TTC549 (cell line): ENCODE measurements at regions not wholly inside any gene's neighbourhood (a gene's known extent, or its start where the extent isn't known, plus 50 kb on each side); places are given as distances from the start of the nearest gene placed in this dataset.

Experiments
- FAIRE-seq: peaks from 2 replicates; lab custom pipeline; 2012; peaks lifted over from hg19 to GRCh38; lab: Jason Lieb, UNC

DNA sequence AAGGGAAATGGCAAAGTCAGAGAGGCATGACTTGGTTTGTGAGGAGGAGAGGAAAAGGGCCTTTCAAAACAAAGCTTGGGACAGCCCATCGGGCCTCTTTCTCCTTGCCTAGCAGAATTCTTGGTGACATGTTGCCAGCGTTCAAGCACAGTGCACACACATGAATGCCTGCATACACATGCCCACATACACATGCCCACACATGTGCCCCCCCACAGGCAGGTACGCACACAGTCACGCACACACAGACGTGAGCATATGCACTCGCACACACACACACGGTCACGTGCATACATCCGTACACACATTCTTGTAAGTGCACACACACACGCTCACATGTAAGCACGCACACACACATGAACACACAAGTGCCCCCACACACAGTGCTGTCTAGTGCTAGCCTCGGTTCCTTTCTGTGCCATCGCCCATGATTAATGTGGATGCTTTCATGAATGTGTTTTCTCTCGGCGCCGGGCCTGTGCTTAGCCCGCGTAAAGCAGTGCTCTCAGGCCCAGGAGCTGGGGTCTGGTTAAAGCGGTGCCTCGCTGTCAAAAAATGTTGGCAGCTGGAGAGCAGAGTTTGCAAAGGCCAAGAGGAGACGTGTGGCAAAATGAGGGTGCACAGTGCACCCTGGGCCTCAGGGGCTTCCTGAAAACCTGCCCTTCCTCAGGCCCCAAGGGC, 328.8 kb upstream of the DIO3 start:
- no peak for FAIRE-seq

GRCh38 chr14:101233021-101233366, 328.3 kb upstream of the DIO3 start:
- FAIRE-seq, result no peak

- FAIRE-seq, result no peak
Measured at GRCh38 chr14:101233391-101233790, 327.9 kb upstream of the DIO3 start.

GRCh38 chr14:101233808-101234207, 327.5 kb upstream of the DIO3 start:
- FAIRE-seq, result no peak

DNA sequence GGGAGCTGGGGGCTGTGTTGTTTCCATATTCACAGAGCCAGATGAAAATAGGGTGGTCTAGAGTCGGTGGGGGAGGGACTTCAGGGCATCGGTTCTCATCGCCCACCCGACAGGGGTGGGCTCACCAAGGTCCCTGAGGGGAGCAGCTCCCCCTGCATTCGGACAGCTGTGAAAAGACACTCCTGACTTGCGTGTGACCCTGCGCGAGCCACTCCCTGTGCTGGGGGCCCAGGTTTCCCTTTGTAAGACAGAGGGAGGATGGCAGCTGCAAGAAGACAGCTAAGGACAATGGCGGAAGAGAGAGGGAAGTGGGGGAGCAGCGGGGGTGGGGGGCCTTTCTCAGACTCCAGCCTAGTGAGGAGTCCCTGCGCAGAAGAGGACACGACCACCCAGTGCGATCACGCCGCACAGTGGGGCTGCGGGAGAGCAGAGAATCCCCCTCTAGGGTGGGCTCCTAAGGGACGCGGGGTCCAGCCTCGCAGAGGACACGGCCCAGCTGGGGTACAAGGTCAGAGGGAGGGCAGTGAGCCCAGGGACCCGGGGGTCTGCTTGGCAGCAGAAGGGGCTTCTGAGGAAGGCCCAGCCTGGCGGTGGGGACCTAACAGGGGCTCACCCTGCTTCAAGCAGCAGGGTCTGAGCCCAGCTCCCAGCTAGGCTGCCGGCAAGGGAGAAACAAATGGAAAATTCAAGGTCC, 326.9 kb upstream of the DIO3 start:
- no peak for FAIRE-seq

DNA sequence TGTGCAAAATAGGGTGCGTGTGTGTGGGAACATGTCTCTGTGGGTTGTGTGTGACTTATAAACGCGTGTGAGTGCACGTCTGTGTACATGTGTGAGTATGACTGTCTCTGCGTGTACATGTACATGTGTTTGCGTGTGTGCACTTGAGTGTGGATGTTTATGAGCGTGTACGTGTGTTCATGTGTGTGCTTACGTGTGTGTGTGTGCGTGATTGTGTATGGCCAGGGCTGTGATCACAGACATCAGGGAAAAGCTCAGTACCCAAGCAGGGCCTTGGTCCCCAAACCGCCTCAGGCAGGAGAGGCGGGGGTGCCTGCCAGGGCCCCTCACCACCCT, 326.3 kb upstream of the DIO3 start:
- no peak for FAIRE-seq

GRCh38 chr14:101235335-101236103, 325.8 kb upstream of the DIO3 start:
- no peak for FAIRE-seq

DNA sequence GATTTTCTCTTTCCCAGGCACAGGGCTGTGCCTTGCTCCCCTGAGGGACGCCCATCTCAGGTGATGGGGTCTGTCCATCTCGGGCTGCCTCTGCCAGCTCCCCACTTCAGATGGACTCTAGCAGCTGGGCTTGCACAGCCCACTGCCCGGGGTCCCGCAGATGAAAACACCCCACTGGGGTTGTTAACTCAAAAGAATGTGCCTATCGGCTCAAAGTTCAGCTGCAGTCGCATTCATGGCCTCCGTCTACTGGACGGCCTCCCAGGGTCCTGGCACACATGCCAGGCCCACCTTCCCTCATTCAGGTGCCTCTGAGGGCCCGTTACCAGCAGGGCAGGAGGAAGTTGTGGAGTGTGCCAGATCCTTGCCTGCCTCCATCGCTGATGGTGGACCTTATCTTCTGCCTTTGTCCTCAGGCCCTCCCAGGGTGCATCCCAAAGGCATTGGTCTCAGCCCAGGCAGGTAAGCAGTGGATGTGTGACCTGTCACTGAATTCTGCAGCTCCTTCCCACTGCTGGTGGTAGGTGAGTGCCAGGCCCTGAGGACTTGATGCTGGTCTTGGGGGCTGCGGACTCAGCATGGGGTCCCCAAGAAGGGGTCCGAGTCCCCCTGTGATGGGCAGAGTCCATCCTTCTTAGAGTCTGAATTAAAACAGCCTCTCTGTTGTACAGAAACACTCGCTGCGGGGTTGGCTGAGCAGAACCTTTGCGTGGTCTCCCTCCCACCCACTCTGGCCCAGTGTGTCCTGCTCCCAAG, 324.6 kb upstream of the DIO3 start:
- FAIRE-seq, result no peak

DNA sequence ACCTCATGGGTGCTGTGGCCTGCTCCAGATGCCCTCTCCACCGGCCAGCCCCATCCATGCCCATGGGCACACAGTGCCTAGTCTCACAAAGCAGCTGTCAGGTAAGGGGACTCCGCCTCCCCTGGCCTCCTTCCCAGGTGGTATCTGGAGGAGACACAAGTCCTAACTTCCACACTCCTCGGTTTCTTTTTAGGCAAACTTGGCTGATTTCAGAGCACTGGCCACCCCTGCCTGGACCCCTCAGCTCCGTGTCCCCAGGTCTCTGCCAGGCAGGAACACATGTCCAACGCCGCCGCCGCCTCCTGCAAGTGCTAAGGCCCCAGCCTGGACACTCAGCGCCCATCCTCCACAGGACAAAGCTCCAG, 324.1 kb upstream of the DIO3 start:
- no peak for FAIRE-seq

DNA sequence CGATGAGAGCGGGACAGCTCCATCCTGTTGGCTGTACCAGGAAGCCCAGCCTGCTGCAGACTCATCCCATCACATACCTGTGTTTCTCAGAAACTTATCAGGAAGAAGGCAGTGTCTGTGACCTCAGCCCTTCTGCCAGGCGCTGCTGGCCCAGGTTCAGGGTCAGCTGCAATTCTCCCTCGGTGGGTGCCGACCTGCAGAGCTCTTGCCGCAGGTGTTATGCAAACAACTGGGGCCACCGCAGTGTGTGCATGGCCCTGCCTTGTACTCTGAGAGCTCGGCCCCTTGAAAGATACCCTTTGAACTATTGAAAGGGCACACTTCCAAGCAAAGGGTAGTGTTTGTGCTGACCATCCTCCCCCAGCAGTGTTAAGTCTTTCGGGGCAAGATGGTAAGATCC, 322.2 kb upstream of the DIO3 start:
- no peak for FAIRE-seq

DNA sequence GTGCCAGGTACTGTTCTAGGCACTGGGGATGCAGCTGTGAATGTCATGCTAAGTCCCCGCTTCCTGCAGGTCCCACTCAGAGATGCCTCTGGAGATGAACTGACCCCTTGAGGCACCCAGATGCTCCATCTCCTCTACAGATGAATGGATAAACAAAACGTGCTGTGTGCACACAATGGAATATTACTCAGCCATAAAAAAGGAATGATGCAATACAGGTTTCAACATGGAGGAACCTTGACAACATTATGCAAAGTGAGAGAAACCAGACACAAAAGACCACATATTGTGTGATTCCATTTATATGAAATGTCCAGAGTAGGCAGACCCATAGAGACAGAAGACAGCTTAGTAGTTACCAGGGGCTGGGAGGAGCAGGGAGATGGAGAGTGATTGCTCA, 320.1 kb upstream of the DIO3 start:
- FAIRE-seq, result no peak

- FAIRE-seq, result no peak
Measured at GRCh38 chr14:101241807-101242278, 319.5 kb upstream of the DIO3 start.

- no peak for FAIRE-seq
Measured at GRCh38 chr14:101242442-101243385, 318.6 kb upstream of the DIO3 start.

DNA sequence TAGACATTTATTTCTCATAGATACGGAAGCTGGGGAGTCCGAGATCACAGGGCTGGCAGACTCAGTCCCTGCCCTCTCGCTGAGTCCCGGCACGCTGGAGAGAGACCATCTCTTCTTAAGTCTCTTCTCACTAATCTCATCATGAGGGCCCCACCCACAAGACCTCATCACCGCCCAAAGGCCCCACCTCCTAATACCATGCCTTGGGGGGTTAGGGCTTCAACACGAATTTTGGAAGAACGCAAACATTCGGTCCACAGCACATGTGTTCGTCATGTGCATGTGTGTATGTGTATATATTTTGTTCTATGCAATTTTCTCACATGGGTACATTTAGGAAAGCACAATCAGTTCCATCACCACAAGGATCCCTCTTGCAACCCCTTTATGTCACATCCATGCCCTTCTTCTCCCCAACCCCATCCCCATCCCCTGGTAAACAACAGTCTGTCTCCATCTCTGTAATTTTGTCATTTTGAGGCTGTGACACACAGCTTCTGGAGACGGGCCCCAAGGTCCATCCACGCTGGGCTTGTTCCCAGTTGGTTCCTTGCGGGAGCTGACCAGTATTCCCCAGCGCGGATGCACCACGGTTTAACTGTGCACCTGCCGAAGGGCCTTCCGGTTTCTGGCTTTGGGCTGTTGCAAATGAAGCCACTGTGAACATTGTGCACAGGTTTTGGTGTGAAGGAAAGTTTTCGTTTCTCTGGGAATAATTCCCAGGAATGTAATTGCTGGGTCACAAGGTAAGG, 317.5 kb upstream of the DIO3 start:
- no peak for FAIRE-seq

DNA sequence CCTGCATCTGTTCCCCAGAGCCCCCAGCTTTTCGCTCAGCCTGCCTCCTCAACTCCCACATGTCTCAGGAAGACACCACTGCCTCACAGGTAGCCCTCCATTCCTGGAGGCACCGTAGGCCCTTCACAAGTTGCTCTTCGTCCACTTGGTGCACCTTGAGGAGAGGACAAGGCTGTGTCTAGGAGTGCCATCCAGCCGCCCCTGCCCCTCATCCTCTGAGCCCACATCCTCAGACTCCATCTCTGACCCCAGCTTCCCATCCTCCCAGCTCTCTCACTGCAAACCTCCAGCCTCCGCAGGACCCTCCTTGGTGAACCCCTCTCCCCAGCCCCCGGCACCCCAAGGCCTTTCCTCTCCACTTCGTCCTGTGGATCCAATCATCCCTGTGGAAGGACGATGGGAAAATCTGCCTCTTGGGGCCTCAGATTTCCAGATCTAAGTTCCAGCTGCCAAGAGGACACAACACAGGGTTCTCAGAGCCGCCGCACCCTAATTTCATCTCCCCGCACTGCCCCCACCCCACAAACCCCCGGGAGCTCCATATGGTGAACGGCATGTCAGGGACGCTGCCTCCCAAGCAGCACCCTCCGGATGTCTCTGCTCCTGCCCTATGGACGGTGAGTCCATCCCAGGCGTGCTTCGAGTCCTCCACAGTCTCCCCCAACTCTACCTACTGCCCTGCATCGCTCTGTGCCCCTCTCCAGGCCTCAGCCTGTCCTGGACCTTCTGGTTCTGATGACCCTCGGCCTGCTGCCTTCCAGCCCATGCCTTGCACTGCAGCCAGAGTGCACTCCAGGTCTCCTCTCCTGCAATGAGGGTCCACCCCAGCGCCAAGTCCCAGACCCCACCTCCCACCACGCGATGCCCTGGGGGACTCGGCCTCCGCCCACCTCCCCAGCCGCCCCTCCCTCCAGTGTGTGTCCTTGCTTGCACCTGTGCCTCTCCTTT, 314.1 kb upstream of the DIO3 start:
- FAIRE-seq, result no peak

- FAIRE-seq, result no peak
Measured at GRCh38 chr14:101247842-101248725, 313.2 kb upstream of the DIO3 start.

DNA sequence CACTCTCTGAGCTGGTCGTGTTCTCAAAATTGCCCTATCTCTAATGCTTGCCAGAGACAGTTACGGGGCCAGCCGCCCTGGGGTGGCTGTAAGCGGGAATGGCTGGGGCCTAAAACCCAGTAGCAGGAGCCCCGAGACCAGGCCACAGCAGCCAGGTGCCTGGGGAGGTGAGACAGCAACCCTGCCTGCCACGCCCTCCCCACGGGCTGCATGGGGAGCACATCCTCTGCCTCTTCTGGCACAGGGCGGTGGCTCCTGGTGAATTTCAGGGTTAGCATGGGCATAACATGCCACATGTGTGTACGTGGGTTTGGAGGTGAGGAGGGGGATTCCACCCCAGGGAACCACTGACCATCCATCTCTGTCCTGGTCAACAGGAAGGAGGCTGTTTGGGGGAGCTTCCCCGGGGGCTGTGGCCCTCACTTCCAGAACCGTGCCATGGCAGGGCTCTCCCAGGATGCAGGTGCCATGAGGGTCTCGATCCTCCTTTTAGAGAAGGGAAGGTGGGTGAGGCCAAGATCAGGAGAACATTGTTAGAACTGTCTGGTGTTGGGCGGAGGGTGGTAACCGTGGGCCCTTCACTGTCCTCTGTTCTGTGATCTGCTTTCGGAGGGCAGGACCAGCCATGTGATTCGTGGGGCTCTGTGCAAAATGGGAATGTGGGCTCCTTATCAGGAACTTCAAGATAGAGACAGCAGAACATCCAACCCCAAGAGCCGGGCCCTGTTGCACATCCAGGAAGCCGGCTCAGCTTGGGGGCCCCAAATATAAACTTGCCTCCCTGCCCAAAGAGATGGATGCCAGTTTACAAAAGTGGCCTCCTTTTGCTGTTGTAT, 312.2 kb upstream of the DIO3 start:
- no peak for FAIRE-seq

- no peak for FAIRE-seq
Measured at GRCh38 chr14:101249676-101250036, 311.6 kb upstream of the DIO3 start.
